ENCODE measurements at regions not wholly inside any gene's neighbourhood (a gene's known extent, or its start where the extent isn't known, plus 50 kb on each side); places are given as distances from the start of the nearest gene placed in this dataset.

- TF ChIP-seq SUZ12 (IDR thresholded peaks at IDR 0.05; ENCODE audit: extremely low read depth, insufficient read depth, insufficient read length) (no peak), ZNF274 (IDR thresholded peaks at IDR 0.05; ENCODE audit: low read depth, low read length) (no peak)
Measured at GRCh38 chr1:228986093-228986904, 251.0 kb downstream of the RHOU start.

Measured in NT2/D1 (cell line).